Stimulated activated CD4-positive, alpha-beta T cell treated with anti-CD3 and anti-CD28 coated beads, Interleukin-12 subunit alpha, Interleukin-12 subunit beta, amount 100 ng/mL, for 24 hours (primary cell): ENCODE measurements at regions not wholly inside any gene's neighbourhood (a gene's known extent, or its start where the extent isn't known, plus 50 kb on each side); places are given as distances from the start of the nearest gene placed in this dataset.
"Not testable (repeated sequence)": the region's sequence is repeated elsewhere in the genome, so short reads cannot be mapped to it uniquely, and the experiment has no call there.

Experiments
- DNase-seq, 2 experiments: peaks; one replicate each; pipeline ENCODE4 v3.0.0-alpha.2; 2020; ENCODE audit warnings: low read depth in 2 of 2

- no peak for DNase-seq
These were observed 132.4 kb downstream of the TSEN15 start for GRCh38 chr1:184183919-184184318.

GRCh38 chr1:184184614-184185013, 133.1 kb downstream of the TSEN15 start:
- not testable (repeated sequence) for DNase-seq

GRCh38 chr1:184185347-184185746, 133.8 kb downstream of the TSEN15 start:
- no peak for DNase-seq

GRCh38 chr1:184186167-184186566, 134.6 kb downstream of the TSEN15 start:
- no peak for DNase-seq

GRCh38 chr1:184187097-184187496, 135.6 kb downstream of the TSEN15 start:
- no peak for DNase-seq

GRCh38 chr1:184188037-184188436, 136.5 kb downstream of the TSEN15 start:
- DNase-seq, result no peak

- DNase-seq, result no peak
These were observed 137.8 kb downstream of the TSEN15 start for GRCh38 chr1:184189361-184189760.

GRCh38 chr1:184190616-184191015, 139.1 kb downstream of the TSEN15 start:
- no peak for DNase-seq

- no peak for DNase-seq
These were observed 139.7 kb downstream of the TSEN15 start for GRCh38 chr1:184191181-184191621.

GRCh38 chr1:184192796-184193195, 141.3 kb downstream of the TSEN15 start:
- no peak for DNase-seq

- DNase-seq, result no peak
These were observed 141.9 kb downstream of the TSEN15 start for GRCh38 chr1:184193451-184193850.

GRCh38 chr1:184194236-184194635, 142.7 kb downstream of the TSEN15 start:
- DNase-seq, result no peak

GRCh38 chr1:184195722-184196121, 144.2 kb downstream of the TSEN15 start:
- DNase-seq, result not testable (repeated sequence)

- DNase-seq, result no peak
These were observed 146.3 kb downstream of the TSEN15 start for GRCh38 chr1:184197831-184198230.

GRCh38 chr1:184199036-184199435, 147.5 kb downstream of the TSEN15 start:
- DNase-seq, result no peak

GRCh38 chr1:184199438-184200085, 148.0 kb downstream of the TSEN15 start:
- no peak for DNase-seq

- no peak for DNase-seq
These were observed 157.1 kb downstream of the TSEN15 start for GRCh38 chr1:184208622-184209021.

GRCh38 chr1:184210031-184210430, 158.5 kb downstream of the TSEN15 start:
- DNase-seq, result no peak

GRCh38 chr1:184210862-184211261, 159.3 kb downstream of the TSEN15 start:
- no peak for DNase-seq

GRCh38 chr1:184212649-184213314, 161.3 kb downstream of the TSEN15 start:
- DNase-seq, result no peak

- DNase-seq, result no peak
These were observed 162.6 kb downstream of the TSEN15 start for GRCh38 chr1:184214128-184214527.

- DNase-seq, result no peak
These were observed 163.9 kb downstream of the TSEN15 start for GRCh38 chr1:184215274-184215925.
